COLO668 (cell line): ENCODE measurements at regions not wholly inside any gene's neighbourhood (a gene's known extent, or its start where the extent isn't known, plus 50 kb on each side); places are given as distances from the start of the nearest gene placed in this dataset.

Source experiments
- DNase-seq: peaks from one replicate; lab custom pipeline; 2025; ENCODE audit not compliant: unreplicated experiment; lab: John Stamatoyannopoulos, UW

DNA sequence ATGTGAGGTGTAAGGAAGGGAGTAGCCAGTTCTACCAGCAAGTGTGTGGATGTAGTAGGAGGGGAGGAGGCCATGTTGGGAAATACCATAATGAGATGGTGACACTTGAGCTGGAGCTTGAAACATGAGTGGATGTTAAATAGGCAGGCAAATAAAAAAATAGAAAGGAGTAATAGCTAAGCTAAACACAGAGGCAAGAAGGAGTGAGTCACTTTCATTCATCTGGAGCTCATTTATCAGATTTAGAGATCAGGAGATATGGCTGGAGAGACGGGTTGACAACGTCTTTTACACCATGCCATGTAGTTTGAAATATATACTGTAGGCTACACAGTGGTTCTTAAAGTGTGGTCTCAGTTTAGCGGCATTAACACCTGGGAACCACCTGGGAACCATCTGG lies 390.5 kb downstream of the DIPK2A start:
- DNase-seq = no peak

DNA sequence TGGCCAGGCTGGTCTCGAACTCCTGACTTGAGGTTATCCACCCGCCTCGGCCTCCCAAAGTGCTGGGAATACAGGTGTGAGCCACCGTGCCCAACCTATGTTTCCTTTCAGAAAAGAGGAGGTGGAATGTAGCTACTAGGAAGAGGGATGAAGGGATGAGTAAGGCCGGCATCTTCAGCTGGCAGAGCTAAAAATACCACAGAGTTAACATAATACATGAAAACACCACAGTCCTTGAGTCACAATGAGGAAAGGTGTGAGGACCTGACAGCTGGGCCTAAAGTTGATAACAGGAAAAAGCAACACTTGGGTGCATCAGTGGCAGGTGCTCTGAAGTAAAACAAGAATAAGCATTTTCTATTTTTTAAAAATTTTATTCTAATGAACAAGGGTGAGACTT lies 392.2 kb downstream of the DIPK2A start:
- DNase-seq = no peak

DNA sequence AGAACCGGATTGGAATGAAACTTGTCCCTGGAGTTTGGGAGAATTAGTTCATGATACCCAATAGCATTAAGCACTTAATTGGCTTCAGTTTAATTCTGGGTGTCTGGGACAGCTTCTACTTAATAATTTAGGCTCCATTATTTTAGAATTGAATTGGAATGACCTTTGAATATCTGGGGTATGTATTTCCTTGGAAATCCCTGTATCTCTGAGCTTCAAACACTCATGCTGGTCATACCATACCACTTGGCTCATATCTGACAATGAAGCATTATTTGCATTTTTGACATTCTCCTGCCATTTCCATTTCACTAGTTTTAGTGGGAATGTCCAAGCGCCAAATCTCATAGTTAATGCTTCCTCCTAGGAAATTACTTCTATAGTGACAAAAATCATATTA lies 393.1 kb downstream of the DIPK2A start:
- no peak for DNase-seq

DNA sequence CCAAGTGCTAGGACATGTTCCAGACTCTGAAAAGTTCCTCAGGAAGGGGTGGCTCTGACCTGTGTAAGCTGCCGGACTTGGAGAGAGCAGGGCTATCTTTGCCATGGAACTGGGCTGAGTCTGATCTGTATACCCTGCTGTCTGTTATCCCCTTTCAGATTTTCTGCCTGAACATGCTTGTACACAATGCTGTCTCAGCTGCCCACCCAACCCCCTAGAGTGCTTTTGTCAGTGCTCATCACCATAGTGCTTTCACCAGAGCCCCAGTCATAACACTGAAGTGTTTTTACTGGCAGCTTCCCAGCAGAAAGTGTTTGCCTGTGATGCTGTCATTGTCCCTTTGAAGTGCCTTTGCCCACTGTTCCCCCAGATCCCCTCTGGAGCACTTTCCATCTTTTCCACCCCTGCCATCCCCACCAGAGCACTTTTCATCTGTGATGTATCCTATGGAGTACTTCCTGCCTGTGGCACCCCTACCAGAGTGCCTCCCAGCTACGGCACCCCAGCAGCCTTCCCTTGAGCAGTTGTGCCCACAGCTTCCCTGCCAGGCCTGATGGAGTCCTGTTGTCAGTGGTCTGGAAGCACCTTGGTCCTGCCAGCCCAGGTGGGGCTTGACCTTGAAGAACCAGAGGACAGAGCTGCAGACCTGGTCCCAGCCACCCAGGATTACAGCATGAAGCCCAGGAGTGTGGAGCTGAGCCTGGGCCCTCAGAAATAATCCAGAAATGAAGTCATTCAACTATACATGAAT lies 397.7 kb downstream of the DIPK2A start:
- DNase-seq = peak; percentile 66

DNA sequence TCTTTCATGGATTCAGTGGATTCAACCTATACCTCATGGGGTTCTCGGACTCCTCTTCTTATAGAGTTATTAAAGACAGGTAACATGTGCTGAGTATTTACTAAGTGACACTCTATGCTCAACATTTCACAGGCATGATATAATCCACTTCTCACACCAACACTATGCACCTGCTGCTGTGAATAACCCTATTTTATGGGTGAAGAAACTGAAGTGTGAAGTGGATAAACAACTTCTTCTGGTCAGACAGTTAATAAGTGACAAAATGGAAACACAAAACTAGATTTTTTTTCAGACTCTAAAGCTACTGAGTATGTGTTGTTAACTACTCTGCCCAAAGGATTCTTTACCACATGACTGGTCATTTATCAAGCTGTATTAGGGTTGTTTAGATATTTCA lies 403.5 kb downstream of the DIPK2A start:
- no peak for DNase-seq

DNA sequence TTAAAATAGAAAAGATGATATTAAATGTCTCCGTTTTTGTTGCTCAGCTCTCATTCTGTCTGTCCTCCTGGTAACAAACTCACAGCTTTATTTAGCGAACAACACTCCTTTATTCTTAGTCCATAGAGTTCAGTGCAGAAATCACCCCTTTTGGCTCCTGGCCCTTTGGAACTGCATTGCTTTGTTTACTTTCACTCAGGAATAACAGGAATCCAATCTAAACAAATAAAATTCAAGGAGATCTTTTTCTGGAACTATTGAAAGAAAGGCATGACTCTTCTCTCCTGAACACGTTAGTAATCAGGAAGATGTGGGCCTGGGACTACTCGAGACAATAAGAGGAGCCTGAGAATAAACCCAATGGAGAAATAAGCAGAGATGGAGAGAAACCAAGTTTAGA lies 409.2 kb downstream of the DIPK2A start:
- DNase-seq = no peak

DNA sequence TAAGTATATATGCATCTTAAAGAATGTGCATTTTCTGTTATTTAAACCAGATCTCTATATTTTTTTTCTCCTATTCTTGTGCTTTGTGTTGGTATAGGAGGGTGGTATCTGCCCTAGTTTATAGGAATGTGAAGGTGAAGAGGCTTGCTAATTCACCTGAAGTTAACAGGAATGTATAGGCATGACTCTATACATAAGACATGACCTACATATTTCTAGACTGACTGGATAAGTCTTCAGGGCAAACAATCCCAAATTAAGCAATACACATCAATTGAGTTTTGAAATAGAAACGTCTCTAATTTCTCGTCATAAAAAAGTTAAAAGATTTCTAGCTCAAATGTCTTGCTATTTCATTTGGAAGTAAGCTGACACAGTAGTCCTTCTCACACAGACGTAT lies 410.0 kb downstream of the DIPK2A start:
- DNase-seq = no peak

DNA sequence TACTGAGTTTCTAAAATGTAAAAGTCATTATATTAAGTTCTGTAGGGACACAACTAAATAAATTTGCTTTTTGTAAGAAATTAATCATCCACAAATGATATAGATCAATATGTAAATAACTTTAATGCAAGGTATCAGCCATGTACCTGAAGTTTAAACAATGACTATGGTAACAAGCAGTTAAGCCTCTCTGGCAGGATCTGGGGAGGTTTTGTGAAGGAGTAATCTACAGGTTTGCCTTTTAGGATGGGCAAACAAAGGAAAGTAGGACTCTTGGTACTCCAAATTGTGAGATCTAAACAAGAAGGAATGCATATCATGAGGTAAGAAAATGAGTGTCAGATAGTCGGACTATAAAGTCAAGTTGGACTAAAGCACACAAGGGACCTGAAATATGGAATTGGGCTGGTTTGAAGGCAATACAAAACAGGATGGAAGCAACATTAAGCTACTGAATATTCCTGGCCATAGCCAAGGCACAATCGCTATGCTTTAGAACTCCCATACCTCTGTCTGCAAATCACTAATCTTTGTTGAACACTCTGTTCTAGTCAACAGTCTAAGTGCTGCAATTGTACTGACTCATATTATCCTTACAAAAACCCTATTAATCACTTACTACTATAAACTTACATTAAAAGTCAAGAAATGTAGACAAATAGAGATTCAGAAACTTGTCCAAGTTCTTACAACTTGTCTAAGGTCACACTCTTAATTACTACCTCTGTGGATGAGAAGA lies 412.8 kb downstream of the DIPK2A start:
- DNase-seq = no peak

DNA sequence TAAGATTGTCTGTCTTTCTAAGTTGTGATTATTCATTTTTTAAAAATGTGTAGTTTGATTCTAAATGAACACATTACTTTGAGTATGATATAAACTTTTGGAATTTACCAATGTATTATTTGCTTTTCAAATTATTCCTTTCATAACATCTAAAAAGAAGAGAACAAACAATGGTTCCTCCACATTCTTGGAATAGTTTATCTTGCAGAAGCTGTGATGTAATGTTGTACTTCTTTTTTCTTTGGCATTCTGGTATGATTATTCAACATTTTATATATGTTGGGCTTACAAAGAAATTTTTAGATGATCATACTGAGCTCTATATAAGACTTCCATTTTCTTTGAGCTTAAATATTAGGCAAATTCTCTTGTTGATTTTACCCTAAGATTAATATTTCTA lies 419.2 kb downstream of the DIPK2A start:
- DNase-seq = no peak

DNA sequence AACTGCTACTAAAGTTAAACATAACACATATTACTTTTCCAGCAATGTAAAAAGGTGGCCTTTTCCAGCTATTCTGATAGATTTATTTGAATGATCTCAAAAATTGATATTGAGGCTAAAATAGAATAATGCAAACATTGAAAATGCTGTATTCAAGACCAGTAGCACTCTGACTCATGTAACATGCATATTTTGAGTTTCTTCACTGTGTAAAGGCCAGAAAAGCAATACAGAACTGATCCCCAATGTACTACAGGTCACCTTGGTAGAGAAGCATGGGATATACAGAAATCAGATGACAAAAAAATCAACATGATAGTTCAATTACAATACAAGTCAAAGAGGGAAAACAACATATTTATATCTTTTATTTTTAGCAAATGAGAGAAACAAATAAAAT lies 419.6 kb downstream of the DIPK2A start:
- DNase-seq = no peak

DNA sequence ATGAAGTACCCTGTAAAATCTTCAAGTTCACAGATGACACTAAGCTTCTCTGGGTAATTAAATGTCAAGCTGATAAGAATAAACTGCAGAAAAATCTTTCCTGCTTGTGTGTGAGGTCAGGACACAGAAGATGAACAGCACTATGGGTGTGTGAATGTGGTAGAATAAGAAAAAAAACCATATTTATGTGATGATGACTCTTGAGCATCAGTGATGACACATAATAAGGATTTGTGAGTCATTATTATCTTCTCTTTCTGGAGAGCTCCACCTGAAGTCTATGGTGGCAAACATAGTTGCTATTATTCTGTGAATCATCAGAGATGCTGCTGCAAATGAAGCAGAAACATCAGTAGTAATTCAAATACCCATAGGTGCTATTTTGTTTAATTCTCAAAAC lies 422.4 kb downstream of the DIPK2A start:
- no peak for DNase-seq

DNA sequence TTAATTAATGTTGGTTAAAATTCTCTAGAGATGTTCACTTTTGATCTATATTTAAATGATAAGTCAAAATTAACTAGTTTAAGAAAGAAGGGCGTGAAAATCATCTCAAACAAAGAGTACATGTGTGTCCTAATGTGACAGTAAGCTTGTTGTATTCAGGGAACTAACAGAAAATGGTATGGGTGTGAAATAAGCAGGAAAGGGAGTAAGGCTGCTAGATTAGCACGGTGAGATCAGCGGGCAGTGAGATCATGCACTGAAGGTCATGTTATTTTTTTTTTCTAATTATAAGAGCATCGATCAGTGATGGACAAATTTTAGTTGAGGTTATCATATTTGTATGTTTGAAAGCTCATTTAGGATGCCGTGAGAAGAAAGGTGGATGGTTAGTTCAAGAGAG lies 430.8 kb downstream of the DIPK2A start:
- no peak for DNase-seq

DNA sequence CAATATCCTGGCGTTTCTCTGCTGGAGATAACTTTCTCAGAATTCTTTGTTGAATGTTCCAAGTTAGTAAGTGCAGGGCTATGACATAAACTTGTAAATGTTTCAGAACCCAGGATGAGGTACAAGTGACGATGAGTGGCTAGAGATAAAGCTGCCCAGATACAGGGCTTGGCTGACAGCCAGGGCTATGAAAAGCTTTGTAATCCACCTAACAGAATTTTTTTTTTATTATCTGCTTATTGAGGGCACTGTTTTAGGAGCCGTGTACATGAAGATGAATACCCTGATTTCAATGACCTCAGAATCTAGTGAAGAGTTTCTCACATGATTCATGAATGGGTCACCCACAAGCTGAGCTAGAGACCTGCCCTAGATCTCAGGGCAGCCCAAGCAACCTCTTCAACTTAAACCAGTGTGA lies 431.4 kb downstream of the DIPK2A start:
- DNase-seq = no peak

DNA sequence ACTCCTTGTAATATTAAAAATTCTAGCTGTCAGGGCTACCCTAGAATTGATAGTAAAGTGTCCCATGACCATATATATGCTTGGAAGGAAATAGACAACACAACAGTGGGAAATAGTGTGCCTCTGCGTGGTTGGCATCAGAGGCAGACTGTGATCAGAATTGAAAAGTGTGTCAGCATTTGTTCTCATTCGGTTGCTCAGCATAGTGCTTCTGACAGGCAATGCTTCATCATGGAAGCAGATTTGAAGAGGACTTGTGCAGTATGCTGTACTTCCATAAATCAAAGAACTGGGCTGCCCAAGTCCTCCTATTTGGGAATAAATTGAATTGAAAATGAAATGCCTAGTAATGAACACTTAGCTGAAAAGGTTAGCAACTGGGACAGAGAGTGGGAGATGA lies 435.7 kb downstream of the DIPK2A start:
- no peak for DNase-seq

DNA sequence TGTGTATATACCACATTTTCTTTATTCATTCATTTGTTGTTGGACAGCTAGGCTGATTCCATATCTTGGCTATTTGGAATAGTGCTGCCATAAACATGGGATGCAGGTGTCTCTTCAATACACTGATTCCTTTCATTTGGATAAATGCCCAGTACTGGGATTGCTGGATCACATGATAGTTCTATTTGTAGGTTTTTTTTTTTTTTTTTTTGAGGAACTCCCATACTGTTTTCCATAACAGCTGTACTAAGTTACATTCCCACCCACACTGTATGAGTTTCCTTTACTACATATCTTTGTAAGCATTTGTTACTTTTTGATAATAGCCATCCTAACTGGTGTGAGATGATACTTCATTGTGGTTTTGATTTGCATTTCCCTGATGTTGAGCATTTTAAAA lies 437.7 kb downstream of the DIPK2A start:
- no peak for DNase-seq

DNA sequence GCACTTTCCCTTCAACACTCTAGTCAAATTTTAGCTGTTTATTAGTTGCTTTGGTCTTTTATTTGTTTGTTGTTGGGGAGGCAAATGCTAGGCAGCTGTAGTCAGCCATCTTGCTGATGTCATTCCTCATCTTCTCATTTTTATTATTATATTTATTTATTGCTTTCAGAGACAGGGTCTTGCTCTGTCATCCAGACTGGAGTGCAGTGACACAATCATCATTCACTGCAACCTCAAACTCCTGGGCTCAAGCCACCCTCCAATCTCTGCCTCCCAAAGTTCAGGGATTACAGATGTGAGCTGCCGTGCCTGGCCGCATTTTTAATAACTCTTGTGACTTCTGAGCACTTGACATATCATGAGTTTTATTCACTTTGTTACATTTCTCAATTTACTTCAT lies 441.4 kb downstream of the DIPK2A start:
- DNase-seq = no peak

DNA sequence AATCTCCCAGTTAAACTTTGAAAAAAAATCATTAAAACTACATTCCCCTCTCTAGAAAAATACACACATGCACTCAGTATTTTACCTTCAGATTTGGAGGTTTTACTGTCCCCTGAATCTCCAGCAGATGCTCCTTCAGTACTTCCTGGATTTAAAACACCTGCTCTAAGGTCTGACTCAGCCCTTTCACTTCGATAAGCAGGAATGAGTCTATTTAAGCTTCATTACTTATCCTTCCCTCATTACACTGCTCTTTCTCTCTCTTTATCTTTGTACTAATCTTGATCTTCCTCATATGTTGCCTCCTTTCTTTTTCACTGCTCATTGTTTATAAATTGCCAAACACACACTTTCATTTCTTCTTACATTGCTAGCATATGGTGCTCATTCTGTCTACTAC lies 443.9 kb downstream of the DIPK2A start:
- peak; percentile 7 for DNase-seq

DNA sequence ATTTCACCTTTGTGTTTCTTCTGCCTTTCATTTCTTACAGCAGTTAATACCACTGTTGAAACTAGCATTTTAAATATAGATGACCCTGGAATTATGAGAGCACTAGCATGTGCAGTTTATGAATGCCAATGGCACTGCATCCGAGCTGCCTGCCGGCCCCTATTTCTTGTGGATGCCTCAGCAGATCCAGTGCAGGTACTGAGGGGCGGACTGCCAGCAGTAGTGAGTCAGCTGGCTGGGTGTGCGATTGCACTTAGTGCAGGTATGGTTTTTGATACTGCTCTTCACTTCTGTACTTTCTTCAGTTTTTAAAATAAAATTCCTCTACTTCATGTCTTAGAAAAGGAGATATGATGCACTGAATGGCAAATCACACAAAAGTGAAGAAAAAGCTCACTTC lies 453.0 kb downstream of the DIPK2A start:
- DNase-seq = no peak

DNA sequence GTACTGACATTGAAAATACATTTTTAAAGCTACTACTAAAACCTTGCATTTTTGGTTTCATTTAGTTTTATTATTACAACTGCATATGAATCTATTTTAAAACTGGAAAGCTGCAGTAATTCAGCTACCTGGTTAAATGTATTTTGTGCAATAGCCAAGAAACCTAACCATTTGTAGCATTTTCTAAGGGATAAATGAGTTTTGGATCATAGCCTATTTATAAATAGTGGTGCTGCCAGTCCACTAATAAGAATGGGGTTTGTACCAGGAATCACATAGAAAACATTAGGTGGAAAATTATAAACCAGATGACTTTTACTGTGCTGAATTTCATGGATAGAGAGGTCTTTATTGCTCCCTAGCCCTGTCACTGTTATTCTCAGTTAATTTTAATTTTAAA lies 454.7 kb downstream of the DIPK2A start:
- DNase-seq = no peak

DNA sequence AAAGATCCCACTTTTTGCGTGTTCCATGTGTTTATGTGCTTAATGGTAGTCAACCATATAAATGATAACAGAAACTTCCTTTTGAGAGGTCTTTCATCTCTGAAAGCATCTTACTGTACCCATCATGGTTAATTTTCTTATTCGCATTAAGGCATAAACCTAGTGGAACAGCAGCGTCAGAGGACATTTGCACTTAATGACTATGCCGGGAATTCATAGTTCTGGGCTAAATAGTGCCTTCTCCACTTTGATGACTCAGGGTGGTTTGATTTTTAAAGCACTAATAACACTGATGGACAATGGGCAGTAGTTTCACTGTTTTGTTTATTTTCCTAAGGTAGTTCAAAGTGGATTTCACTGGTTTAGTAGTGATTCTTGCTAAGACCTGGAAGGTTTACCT lies 455.3 kb downstream of the DIPK2A start:
- no peak for DNase-seq

DNA sequence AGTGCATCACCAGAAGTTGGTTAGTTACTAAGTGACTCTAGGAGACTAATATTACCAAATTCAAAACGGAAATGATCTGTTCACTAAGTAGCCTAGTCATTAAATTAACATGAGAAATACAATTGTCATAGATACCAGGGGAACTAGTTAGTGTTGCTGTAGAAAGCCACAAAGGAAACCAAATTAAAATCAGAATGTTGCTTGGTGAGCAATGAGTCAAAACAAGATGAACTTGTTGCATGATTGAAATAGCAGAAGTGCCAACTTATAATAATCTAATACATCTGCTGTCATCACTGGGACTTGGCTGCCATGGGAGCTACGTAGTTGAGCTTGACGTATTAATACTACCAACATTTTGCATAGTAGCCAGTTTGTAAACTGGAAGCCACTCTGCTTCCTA lies 458.1 kb downstream of the DIPK2A start:
- no peak for DNase-seq

DNA sequence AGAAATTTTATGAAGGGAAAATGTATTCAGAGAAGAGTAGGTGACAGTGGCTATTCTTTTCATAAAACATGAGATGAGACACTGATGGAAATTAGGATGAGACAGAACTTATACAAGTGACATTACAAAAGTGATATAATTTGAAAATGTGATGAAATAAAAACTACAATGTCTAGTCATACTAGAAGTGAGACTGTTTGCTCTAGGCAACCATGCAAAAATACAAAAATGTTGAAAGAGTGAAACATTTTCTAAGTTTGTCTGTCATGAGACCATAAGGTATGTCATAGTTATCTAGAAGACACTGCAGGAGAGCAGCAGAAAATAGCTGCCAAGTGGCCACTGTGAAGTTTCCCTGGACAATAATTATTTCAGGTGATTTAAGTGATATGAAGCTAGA lies 459.5 kb downstream of the DIPK2A start:
- no peak for DNase-seq

DNA sequence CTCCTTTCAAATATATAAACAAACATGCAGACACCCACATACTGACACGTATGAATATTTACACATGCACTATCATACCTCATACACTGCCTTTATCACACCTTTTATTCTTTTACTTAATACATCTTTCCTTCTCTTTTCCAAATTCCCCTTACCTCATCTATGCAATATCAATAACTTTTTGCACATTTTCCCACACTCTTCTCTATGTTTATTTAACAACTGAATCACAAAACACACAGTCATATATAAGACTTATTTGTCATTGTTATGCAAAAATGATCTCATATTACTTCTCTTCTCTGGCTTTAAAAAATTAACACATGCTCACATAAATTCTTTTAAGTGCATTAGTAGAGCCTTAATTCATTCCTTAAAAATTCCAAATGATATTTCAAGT lies 461.4 kb downstream of the DIPK2A start:
- DNase-seq = no peak
